DLD1 (cell line): ENCODE measurements at regions not wholly inside any gene's neighbourhood (a gene's known extent, or its start where the extent isn't known, plus 50 kb on each side); places are given as distances from the start of the nearest gene placed in this dataset.
"Not testable (repeated sequence)": the region's sequence is repeated elsewhere in the genome, so short reads cannot be mapped to it uniquely, and the experiment has no call there.

Source experiments
- in situ Hi-C: cut with HindIII; loops from 2 replicates; pipeline ENCODE4 v1.10.0; 2017; ENCODE audit warnings: low sequenced_read_pairs

GRCh38 chr18:8984131-8984721 lies 118.3 kb upstream of the NDUFV2 start:
- in situ Hi-C loops, result loop anchor here (25.0 kb wide), 2 partner anchors 297 to 497 kb away; no protein-coding TSS in a partner anchor

GRCh38 chr18:8987241-8987640 lies 115.3 kb upstream of the NDUFV2 start:
- in situ Hi-C loops, result loop anchor here (25.0 kb wide), 2 partner anchors 300 to 500 kb away; no protein-coding TSS in a partner anchor

- in situ Hi-C loops, result loop anchor here (25.0 kb wide), 2 partner anchors 301 to 501 kb away; no protein-coding TSS in a partner anchor
Observed at GRCh38 chr18:8988260-8988871, 114.1 kb upstream of the NDUFV2 start.

GRCh38 chr18:8989017-8989416 lies 113.5 kb upstream of the NDUFV2 start:
- in situ Hi-C loops, result loop anchor here (25.0 kb wide), 2 partner anchors 302 to 502 kb away; no protein-coding TSS in a partner anchor

- in situ Hi-C loops, result loop anchor here (25.0 kb wide), 2 partner anchors 303 to 503 kb away; no protein-coding TSS in a partner anchor
Observed at GRCh38 chr18:8989855-8990254, 112.6 kb upstream of the NDUFV2 start.

GRCh38 chr18:8990276-8991031 lies 112.0 kb upstream of the NDUFV2 start:
- in situ Hi-C loops, result loop anchor here (25.0 kb wide), 2 partner anchors 303 to 503 kb away; no protein-coding TSS in a partner anchor

- in situ Hi-C loops, result loop anchor here (25.0 kb wide), 2 partner anchors 304 to 504 kb away; no protein-coding TSS in a partner anchor
Observed at GRCh38 chr18:8991155-8991554, 111.3 kb upstream of the NDUFV2 start.

GRCh38 chr18:8992500-8992899 lies 110.0 kb upstream of the NDUFV2 start:
- in situ Hi-C loops, result loop anchor here (25.0 kb wide), 2 partner anchors 305 to 505 kb away; no protein-coding TSS in a partner anchor

- in situ Hi-C loops, result loop anchor here (25.0 kb wide), 2 partner anchors 307 to 507 kb away; no protein-coding TSS in a partner anchor
Observed at GRCh38 chr18:8994603-8995002, 107.9 kb upstream of the NDUFV2 start.

- in situ Hi-C loops, result loop anchor here (25.0 kb wide), 2 partner anchors 308 to 508 kb away; no protein-coding TSS in a partner anchor
Observed at GRCh38 chr18:8995096-8995495, 107.4 kb upstream of the NDUFV2 start.

- in situ Hi-C loops, result loop anchor here (25.0 kb wide), 2 partner anchors 310 to 510 kb away; no protein-coding TSS in a partner anchor
Observed at GRCh38 chr18:8996771-8997432, 105.6 kb upstream of the NDUFV2 start.

- in situ Hi-C loops, result loop anchor here (25.0 kb wide), 2 partner anchors 310 to 510 kb away; no protein-coding TSS in a partner anchor
Observed at GRCh38 chr18:8997634-8998033, 104.9 kb upstream of the NDUFV2 start.

GRCh38 chr18:8998481-8999217 lies 103.8 kb upstream of the NDUFV2 start:
- in situ Hi-C loops, result loop anchor here (25.0 kb wide), 2 partner anchors 311 to 511 kb away; no protein-coding TSS in a partner anchor

GRCh38 chr18:8999872-9000271 lies 102.6 kb upstream of the NDUFV2 start:
- in situ Hi-C loops, result loop anchor here (25.0 kb wide), 2 partner anchors 313 to 513 kb away; no protein-coding TSS in a partner anchor

GRCh38 chr18:9000733-9001132 lies 101.8 kb upstream of the NDUFV2 start:
- in situ Hi-C loops, result no loop called here

- in situ Hi-C loops, result no loop called here
Observed at GRCh38 chr18:9001209-9001608, 101.3 kb upstream of the NDUFV2 start.

GRCh38 chr18:9003406-9004100 lies 98.9 kb upstream of the NDUFV2 start:
- in situ Hi-C loops, result no loop called here

GRCh38 chr18:9004308-9004707 lies 98.2 kb upstream of the NDUFV2 start:
- in situ Hi-C loops, result not testable (repeated sequence)

GRCh38 chr18:9007700-9008099 lies 94.8 kb upstream of the NDUFV2 start:
- in situ Hi-C loops, result not testable (repeated sequence)
